OCI-LY3 (cell line): ENCODE measurements at regions not wholly inside any gene's neighbourhood (a gene's known extent, or its start where the extent isn't known, plus 50 kb on each side); places are given as distances from the start of the nearest gene placed in this dataset.

Experiments used
- H2AFZ ChIP-seq: fragments of 200-600, 300-600 bp; shearing (Covaris generic); 2 replicates; pipeline ENCODE4 v1.6.0; 2014; ENCODE audit warnings: antibody characterized with exemption, low read depth, low read length
- H3K27ac ChIP-seq: fragments of 200-600, 300-600 bp; sonication (generic); 2 replicates; pipeline ENCODE4 v1.5.1; 2014; ENCODE audit warnings: mild to moderate bottlenecking, low read length, moderate library complexity, mixed read lengths
- H3K27me3 ChIP-seq: fragments of 200-600, 300-600 bp; sonication (generic); 2 replicates; pipeline ENCODE4 v1.6.1; 2014; ENCODE audit warnings: low read depth, low read length, mixed read lengths
- H3K36me3 ChIP-seq: fragments of 200-600, 300-600 bp; sonication (generic); replicated peaks from 2 replicates; pipeline ENCODE3; 2014; ENCODE audit warnings: low read depth, low read length, mixed read lengths
- H3K4me1 ChIP-seq: fragments of 300-600, 200-600 bp; sonication (generic); 2 replicates; pipeline ENCODE4 v1.6.1; 2014; ENCODE audit warnings: low read length, mixed read lengths
- H3K4me2 ChIP-seq: fragments of 200-600, 300-600 bp; sonication (generic); 2 replicates; pipeline ENCODE4 v1.6.1; 2014; ENCODE audit warnings: low read length, mixed read lengths
- H3K4me3 ChIP-seq: fragments of 300-600, 200-600 bp; sonication (generic); 2 replicates; pipeline ENCODE4 v1.5.1; 2014; ENCODE audit warnings: antibody characterized with exemption, mild to moderate bottlenecking, low read length, moderate library complexity
- H3K79me2 ChIP-seq: fragments of 300-600, 200-600 bp; shearing (Covaris generic); 2 replicates; pipeline ENCODE4 v1.6.1; 2014; ENCODE audit warnings: mild to moderate bottlenecking, low read length, mixed read lengths
- H3K9ac ChIP-seq: fragments of 300-600, 200-600 bp; shearing (Covaris generic); 2 replicates; pipeline ENCODE4 v1.6.0; 2014; ENCODE audit warnings: mild to moderate bottlenecking, low read length, moderate library complexity
- H3K9me3 ChIP-seq: fragments of 200-600, 300-600 bp; shearing (Covaris generic); 2 replicates; pipeline ENCODE4 v1.6.1; 2014; ENCODE audit warnings: low read length, mixed read lengths; ENCODE audit not compliant: insufficient read depth
- H4K20me1 ChIP-seq: fragments of 200-600, 300-600 bp; sonication (generic); 2 replicates; pipeline ENCODE4 v1.6.1; 2016; ENCODE audit warnings: low read length, mixed read lengths; ENCODE audit not compliant: insufficient read depth
- EZH2phosphoT487 ChIP-seq: fragments of 200-600 bp; shearing (Covaris generic); IDR thresholded peaks from 2 replicates; pipeline ENCODE4 v1.6.1; 2018; ENCODE audit warnings: antibody characterized with exemption, mixed run types, low read depth
- TF ChIP-seq, protein P1 (sequence below): fragments of 200-600, 300-600 bp; sonication (generic); IDR thresholded peaks from 2 replicates; pipeline ENCODE4 v1.5.1; 2014; ENCODE audit warnings: antibody characterized with exemption, low read length, low read depth

DNA sequence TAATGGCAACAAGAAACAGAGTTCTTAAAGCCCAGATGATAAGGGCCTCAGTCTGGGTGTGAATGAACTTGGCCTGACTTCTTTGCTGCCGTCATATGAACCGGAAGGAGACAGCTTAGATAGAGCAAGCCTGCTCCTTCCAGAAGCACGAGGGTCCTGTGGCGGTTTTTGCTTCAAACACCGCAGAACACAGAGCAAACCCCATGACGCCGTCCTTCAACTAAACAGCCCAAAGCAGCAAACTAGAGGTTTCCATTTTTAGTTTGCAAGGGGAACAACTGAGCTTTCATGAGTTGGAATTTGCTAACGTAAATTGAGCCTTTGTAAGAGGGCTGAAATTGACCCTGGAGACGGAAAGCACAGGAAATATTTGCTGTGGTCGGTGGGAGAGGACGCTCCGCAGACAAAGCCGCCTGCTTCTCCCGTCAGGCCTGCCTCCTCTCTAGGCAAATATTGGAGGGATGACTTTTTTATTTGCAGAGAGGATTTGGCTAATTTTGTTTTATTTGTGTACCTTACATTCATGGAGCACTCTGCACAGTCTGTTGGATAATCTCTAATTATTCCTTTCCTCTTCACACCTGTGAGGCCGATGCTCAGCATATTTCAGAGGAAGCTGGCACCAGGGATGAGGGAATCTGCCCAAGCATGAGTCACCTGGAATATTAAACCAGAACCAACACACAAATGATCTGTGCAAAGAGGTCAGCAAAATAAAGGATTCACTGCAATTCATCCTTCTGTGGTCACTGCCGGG, 134.0 kb upstream of the NCK2 start:
- H3K4me2 ChIP-seq: no peak overlapping the region
- H3K9me3 ChIP-seq: no peaks in the 10 kb centered on the region
- H3K9ac ChIP-seq: no peak overlapping the region
- no peak overlapping the region for H2AFZ ChIP-seq
- H3K27me3 ChIP-seq: no peaks in the 10 kb centered on the region
- H3K4me3 ChIP-seq: no peak overlapping the region
- no peaks in the 10 kb centered on the region for H3K4me1 ChIP-seq
- no peak for TF ChIP-seq EZH2phosphoT487
- TF ChIP-seq, protein P1, sequence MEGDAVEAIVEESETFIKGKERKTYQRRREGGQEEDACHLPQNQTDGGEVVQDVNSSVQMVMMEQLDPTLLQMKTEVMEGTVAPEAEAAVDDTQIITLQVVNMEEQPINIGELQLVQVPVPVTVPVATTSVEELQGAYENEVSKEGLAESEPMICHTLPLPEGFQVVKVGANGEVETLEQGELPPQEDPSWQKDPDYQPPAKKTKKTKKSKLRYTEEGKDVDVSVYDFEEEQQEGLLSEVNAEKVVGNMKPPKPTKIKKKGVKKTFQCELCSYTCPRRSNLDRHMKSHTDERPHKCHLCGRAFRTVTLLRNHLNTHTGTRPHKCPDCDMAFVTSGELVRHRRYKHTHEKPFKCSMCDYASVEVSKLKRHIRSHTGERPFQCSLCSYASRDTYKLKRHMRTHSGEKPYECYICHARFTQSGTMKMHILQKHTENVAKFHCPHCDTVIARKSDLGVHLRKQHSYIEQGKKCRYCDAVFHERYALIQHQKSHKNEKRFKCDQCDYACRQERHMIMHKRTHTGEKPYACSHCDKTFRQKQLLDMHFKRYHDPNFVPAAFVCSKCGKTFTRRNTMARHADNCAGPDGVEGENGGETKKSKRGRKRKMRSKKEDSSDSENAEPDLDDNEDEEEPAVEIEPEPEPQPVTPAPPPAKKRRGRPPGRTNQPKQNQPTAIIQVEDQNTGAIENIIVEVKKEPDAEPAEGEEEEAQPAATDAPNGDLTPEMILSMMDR: no peak
- no peaks in the 10 kb centered on the region for H3K36me3 ChIP-seq
- H3K27ac ChIP-seq: no peak overlapping the region
- H3K79me2 ChIP-seq: no peaks in the 10 kb centered on the region
- no peaks in the 10 kb centered on the region for H4K20me1 ChIP-seq

DNA sequence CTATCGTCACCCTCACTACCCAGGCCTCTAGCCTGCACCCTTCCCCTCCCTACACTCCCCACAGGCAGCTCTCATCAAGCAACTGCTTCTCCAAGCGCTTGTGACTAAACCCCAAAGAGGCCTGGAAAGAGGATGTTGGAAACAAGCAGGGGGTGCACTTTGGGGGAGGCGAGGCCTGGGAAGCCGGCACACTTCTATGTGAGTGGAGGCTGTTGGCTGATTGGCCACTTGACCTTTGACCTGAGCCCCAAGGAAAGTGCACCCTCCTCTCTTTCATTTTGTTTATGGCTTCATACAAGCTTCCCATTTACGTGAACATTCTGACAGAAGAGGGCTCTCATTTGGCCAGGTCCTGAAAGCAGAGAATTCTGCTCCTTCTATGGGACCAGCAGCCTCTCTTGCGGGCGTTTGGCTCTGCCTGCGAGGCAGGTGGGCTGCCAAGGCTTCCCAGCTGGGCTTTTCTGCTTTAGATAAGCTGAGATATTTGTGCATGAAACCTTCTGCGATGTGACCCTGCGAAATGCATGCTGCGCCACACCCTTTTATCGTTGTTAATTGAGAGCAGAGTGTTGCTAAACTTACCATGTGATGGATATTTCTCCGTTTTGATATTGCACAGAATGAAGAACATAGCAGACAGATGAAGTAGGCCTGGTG, 134.8 kb upstream of the NCK2 start:
- H3K4me2 ChIP-seq: no peak overlapping the region
- no peak for TF ChIP-seq EZH2phosphoT487
- TF ChIP-seq, protein P1: no peak
- no peak overlapping the region for H3K27ac ChIP-seq
- H3K4me1 ChIP-seq: no peaks in the 10 kb centered on the region
- peaks cover 4% of the 10 kb centered on the region; the same call in 1 of the 2 replicates for H3K27me3 ChIP-seq
- H4K20me1 ChIP-seq: no peaks in the 10 kb centered on the region
- H2AFZ ChIP-seq: no peak overlapping the region
- H3K9me3 ChIP-seq: no peaks in the 10 kb centered on the region
- no peak overlapping the region for H3K9ac ChIP-seq
- no peaks in the 10 kb centered on the region for H3K36me3 ChIP-seq
- no peak overlapping the region for H3K4me3 ChIP-seq
- H3K79me2 ChIP-seq: no peaks in the 10 kb centered on the region

DNA sequence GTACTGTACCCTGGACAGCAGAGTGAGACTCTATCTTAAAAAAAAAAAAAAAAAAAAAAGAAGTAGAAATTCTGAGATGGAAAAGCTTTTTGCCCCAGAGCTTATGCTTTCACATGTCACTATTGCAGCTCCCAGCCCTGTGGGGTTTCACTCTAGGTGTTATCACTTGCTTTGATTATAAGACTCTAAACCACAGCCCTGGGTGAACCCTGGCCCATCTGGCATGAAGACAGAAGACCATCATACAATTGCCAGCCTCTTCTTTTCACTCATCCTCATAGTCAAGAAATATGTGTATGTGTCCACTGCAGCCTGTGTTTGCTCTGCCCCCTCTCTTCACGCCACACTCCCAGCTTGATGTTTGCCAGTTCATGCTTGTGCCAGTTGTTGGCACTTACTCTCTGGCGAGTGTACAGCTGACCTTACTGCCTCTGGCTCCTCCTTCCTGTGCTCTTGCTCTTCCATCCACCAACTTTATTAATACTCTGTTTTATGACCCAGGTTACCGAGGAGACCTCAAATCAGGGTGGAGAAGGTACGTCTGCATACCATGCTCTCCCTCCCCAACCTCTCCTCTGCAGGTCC, 136.7 kb upstream of the NCK2 start:
- Histone ChIP-seq H3K27ac (no peak overlapping the region), H2AFZ (no peak overlapping the region), H3K4me3 (no peak overlapping the region), H3K9ac (no peak overlapping the region), H3K9me3 (no peaks in the 10 kb centered on the region), H3K4me1 (no peaks in the 10 kb centered on the region), H3K79me2 (no peaks in the 10 kb centered on the region), H3K27me3 (peaks cover 17% of the 10 kb centered on the region; the same call in 1 of the 2 replicates), H3K36me3 (no peaks in the 10 kb centered on the region), H4K20me1 (no peaks in the 10 kb centered on the region), H3K4me2 (no peak overlapping the region)
- TF ChIP-seq, protein P1: no peak
- TF ChIP-seq EZH2phosphoT487: no peak

DNA sequence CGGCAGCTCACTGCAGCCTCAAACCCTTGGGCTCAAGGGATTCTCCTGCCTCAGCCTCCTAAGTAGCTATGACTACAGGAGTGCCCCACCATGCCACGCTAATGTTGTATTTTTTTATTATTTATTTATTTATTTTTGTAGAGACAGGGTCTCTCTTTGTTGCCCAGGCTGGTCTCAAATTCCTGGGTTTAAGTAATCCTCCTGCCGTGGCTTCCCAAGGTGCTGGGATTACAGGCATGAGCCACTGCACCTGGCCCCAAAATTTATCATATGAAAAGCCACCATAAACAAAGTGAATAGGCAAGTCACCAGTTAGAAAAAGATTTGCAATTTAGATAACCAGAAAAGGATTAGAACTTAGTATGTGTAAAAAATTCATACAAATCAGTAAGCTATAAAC, 138.6 kb upstream of the NCK2 start:
- H3K9ac ChIP-seq: no peak overlapping the region
- no peak for TF ChIP-seq EZH2phosphoT487
- TF ChIP-seq, protein P1: no peak
- H2AFZ ChIP-seq: no peak overlapping the region
- H3K4me2 ChIP-seq: no peak overlapping the region
- no peaks in the 10 kb centered on the region for H3K79me2 ChIP-seq
- no peaks in the 10 kb centered on the region for H3K9me3 ChIP-seq
- H3K36me3 ChIP-seq: no peaks in the 10 kb centered on the region
- H4K20me1 ChIP-seq: no peaks in the 10 kb centered on the region
- H3K27me3 ChIP-seq: peaks cover 17% of the 10 kb centered on the region; the same call in 1 of the 2 replicates
- no peak overlapping the region for H3K4me3 ChIP-seq
- H3K4me1 ChIP-seq: no peaks in the 10 kb centered on the region
- H3K27ac ChIP-seq: no peak overlapping the region
